Kidney glomerular epithelial cell (primary cell): ENCODE measurements at regions not wholly inside any gene's neighbourhood (a gene's known extent, or its start where the extent isn't known, plus 50 kb on each side); places are given as distances from the start of the nearest gene placed in this dataset.

Experiments used
- DNase-seq: peaks from one replicate; lab custom pipeline; 2025; lab: John Stamatoyannopoulos, UW

GRCh38 chr6:167515873-167516507 lies 191.1 kb downstream of the TTLL2 start:
- DNase-seq: no peak

- DNase-seq: no peak
These were observed 192.5 kb downstream of the TTLL2 start for GRCh38 chr6:167517254-167517916.

GRCh38 chr6:167523426-167523825 lies 198.5 kb downstream of the TTLL2 start:
- DNase-seq: no peak

GRCh38 chr6:167524261-167525111 lies 199.6 kb downstream of the TTLL2 start:
- no peak for DNase-seq

GRCh38 chr6:167525774-167526173 lies 200.9 kb downstream of the TTLL2 start:
- DNase-seq: no peak

GRCh38 chr6:167526465-167527368 lies 201.8 kb downstream of the TTLL2 start:
- no peak for DNase-seq

- no peak for DNase-seq
These were observed 203.4 kb downstream of the TTLL2 start for GRCh38 chr6:167528239-167528638.

- DNase-seq: no peak
These were observed 204.1 kb downstream of the TTLL2 start for GRCh38 chr6:167528976-167529375.

- DNase-seq: no peak
These were observed 204.8 kb downstream of the TTLL2 start for GRCh38 chr6:167529444-167530335.

GRCh38 chr6:167530951-167531350 lies 206.1 kb downstream of the TTLL2 start:
- no peak for DNase-seq

- no peak for DNase-seq
These were observed 207.8 kb downstream of the TTLL2 start for GRCh38 chr6:167532410-167533288.

- DNase-seq: no peak
These were observed 209.0 kb downstream of the TTLL2 start for GRCh38 chr6:167533851-167534250.

- DNase-seq: no peak
These were observed 212.9 kb downstream of the TTLL2 start for GRCh38 chr6:167537816-167538215.

- no peak for DNase-seq
These were observed 213.9 kb downstream of the TTLL2 start for GRCh38 chr6:167538746-167539145.

GRCh38 chr6:167540796-167541195 lies 215.9 kb downstream of the TTLL2 start:
- DNase-seq: no peak

GRCh38 chr6:167541544-167541943 lies 216.7 kb downstream of the TTLL2 start:
- no peak for DNase-seq

- DNase-seq: peak; percentile 49
These were observed 219.0 kb downstream of the TTLL2 start for GRCh38 chr6:167543602-167544497.

- DNase-seq: peak; percentile 81
These were observed 221.9 kb downstream of the TTLL2 start for GRCh38 chr6:167546611-167547327.
